Glutamatergic neuron (in vitro differentiated cells): ENCODE measurements at regions not wholly inside any gene's neighbourhood (a gene's known extent, or its start where the extent isn't known, plus 50 kb on each side); places are given as distances from the start of the nearest gene placed in this dataset.

ENCODE experiments used
- DNase-seq: peaks from one replicate; pipeline ENCODE4 v3.0.0; 2022
- H3K27ac Mint-ChIP-seq: one replicate; pipeline ENCODE4 v1.8.0; 2020; ENCODE audit warnings: mild to moderate bottlenecking, mixed read lengths, inconsistent platforms; ENCODE audit not compliant: unreplicated experiment
- H3K27me3 Mint-ChIP-seq: one replicate; pipeline ENCODE4 v1.8.0; 2020; ENCODE audit warnings: mild to moderate bottlenecking, moderate library complexity, mixed read lengths, inconsistent platforms; ENCODE audit not compliant: unreplicated experiment
- H3K36me3 Mint-ChIP-seq: one replicate; pipeline ENCODE4 v1.8.0; 2020; ENCODE audit warnings: mild to moderate bottlenecking, mixed read lengths, inconsistent platforms; ENCODE audit not compliant: unreplicated experiment
- H3K4me1 Mint-ChIP-seq: one replicate; pipeline ENCODE4 v1.8.0; 2020; ENCODE audit warnings: mild to moderate bottlenecking, low read depth, mixed read lengths, inconsistent platforms; ENCODE audit not compliant: unreplicated experiment
- H3K4me3 Mint-ChIP-seq: one replicate; pipeline ENCODE4 v1.8.0; 2020; ENCODE audit warnings: mild to moderate bottlenecking, mixed read lengths, inconsistent platforms; ENCODE audit not compliant: unreplicated experiment
- H3K9me3 Mint-ChIP-seq: one replicate; pipeline ENCODE4 v1.8.0; 2020; ENCODE audit warnings: mild to moderate bottlenecking, moderate library complexity, mixed read lengths, inconsistent platforms; ENCODE audit not compliant: unreplicated experiment
- CTCF ChIP-seq: fragments of 200-600 bp; sonication (generic); IDR thresholded peaks from one replicate; pipeline ENCODE4 v1.5.0; 2021; ENCODE audit not compliant: partially characterized antibody, unreplicated experiment

GRCh38 chr10:130337305-130337640 lies 201.1 kb downstream of the GLRX3 start:
- TF ChIP-seq CTCF, result no peak
- H3K9me3 Mint-ChIP-seq, result peaks cover 7% of the 10 kb centered on the region
- H3K27ac Mint-ChIP-seq, result no peak overlapping the region
- DNase-seq, result no peak
- no peak overlapping the region for H3K4me3 Mint-ChIP-seq
- H3K27me3 Mint-ChIP-seq, result no peaks in the 10 kb centered on the region
- no peaks in the 10 kb centered on the region for H3K36me3 Mint-ChIP-seq
- H3K4me1 Mint-ChIP-seq, result no peaks in the 10 kb centered on the region

- Mint-ChIP-seq H3K4me3 (no peak overlapping the region), H3K4me1 (no peaks in the 10 kb centered on the region), H3K36me3 (no peaks in the 10 kb centered on the region), H3K27ac (no peak overlapping the region), H3K9me3 (peaks cover 4% of the 10 kb centered on the region), H3K27me3 (no peaks in the 10 kb centered on the region)
- TF ChIP-seq CTCF, result no peak
- DNase-seq, result no peak
Observed at GRCh38 chr10:130337696-130338635, 201.8 kb downstream of the GLRX3 start.

GRCh38 chr10:130338636-130339024 lies 202.4 kb downstream of the GLRX3 start:
- Mint-ChIP-seq H3K4me1 (no peaks in the 10 kb centered on the region), H3K36me3 (no peaks in the 10 kb centered on the region), H3K9me3 (peaks cover 4% of the 10 kb centered on the region), H3K27me3 (no peaks in the 10 kb centered on the region), H3K27ac (no peak overlapping the region), H3K4me3 (no peak overlapping the region)
- TF ChIP-seq CTCF, result no peak
- no peak for DNase-seq

GRCh38 chr10:130339091-130339490 lies 202.9 kb downstream of the GLRX3 start:
- H3K4me1 Mint-ChIP-seq, result no peaks in the 10 kb centered on the region
- no peak overlapping the region for H3K4me3 Mint-ChIP-seq
- peaks cover 4% of the 10 kb centered on the region for H3K9me3 Mint-ChIP-seq
- no peaks in the 10 kb centered on the region for H3K27me3 Mint-ChIP-seq
- H3K27ac Mint-ChIP-seq, result no peak overlapping the region
- no peaks in the 10 kb centered on the region for H3K36me3 Mint-ChIP-seq
- no peak for DNase-seq
- no peak for TF ChIP-seq CTCF

- TF ChIP-seq CTCF, result no peak
- H3K27me3 Mint-ChIP-seq, result no peaks in the 10 kb centered on the region
- H3K9me3 Mint-ChIP-seq, result peaks cover 4% of the 10 kb centered on the region
- H3K4me3 Mint-ChIP-seq, result no peak overlapping the region
- no peak for DNase-seq
- H3K4me1 Mint-ChIP-seq, result no peaks in the 10 kb centered on the region
- no peak overlapping the region for H3K27ac Mint-ChIP-seq
- H3K36me3 Mint-ChIP-seq, result no peaks in the 10 kb centered on the region
Observed at GRCh38 chr10:130339911-130340310, 203.7 kb downstream of the GLRX3 start.
